ENCODE measurements at regions not wholly inside any gene's neighbourhood (a gene's known extent, or its start where the extent isn't known, plus 50 kb on each side); places are given as distances from the start of the nearest gene placed in this dataset.

GRCh38 chr16:5487728-5488127 lies 390.1 kb upstream of the EEF2KMT start:
- no peak for DNase-seq (ENCODE audit: low spot score)
- no peaks in the 10 kb centered on the region for H3K4me1 ChIP-seq
- no peaks in the 10 kb centered on the region for H3K9me3 ChIP-seq
- no peaks in the 10 kb centered on the region for H3K27me3 ChIP-seq
- no peaks in the 10 kb centered on the region for H3K36me3 ChIP-seq
- TF ChIP-seq CTCF (IDR thresholded peaks at IDR 0.05): no peak
- no peak overlapping the region for H3K4me3 ChIP-seq
- no peak overlapping the region for H3K27ac ChIP-seq

- Histone ChIP-seq H3K4me1 (no peaks in the 10 kb centered on the region), H3K27ac (no peak overlapping the region), H3K36me3 (no peaks in the 10 kb centered on the region), H3K9me3 (no peaks in the 10 kb centered on the region), H3K4me3 (no peak overlapping the region), H3K27me3 (no peaks in the 10 kb centered on the region)
- no peak for DNase-seq (ENCODE audit: low spot score)
- no peak for TF ChIP-seq CTCF (IDR thresholded peaks at IDR 0.05)
Observed at GRCh38 chr16:5482256-5482655, 384.7 kb upstream of the EEF2KMT start.

GRCh38 chr16:5480431-5481195 lies 383.0 kb upstream of the EEF2KMT start:
- Histone ChIP-seq H3K4me1 (no peaks in the 10 kb centered on the region), H3K9me3 (no peaks in the 10 kb centered on the region), H3K27me3 (no peaks in the 10 kb centered on the region), H3K36me3 (no peaks in the 10 kb centered on the region), H3K27ac (no peak overlapping the region), H3K4me3 (no peak overlapping the region)
- no peak for DNase-seq (ENCODE audit: low spot score)
- no peak for TF ChIP-seq CTCF (IDR thresholded peaks at IDR 0.05)

- no peak overlapping the region for H3K4me3 ChIP-seq
- H3K36me3 ChIP-seq: no peaks in the 10 kb centered on the region
- no peaks in the 10 kb centered on the region for H3K9me3 ChIP-seq
- no peak overlapping the region for H3K27ac ChIP-seq
- no peak for DNase-seq (ENCODE audit: low spot score)
- no peaks in the 10 kb centered on the region for H3K27me3 ChIP-seq
- no peak for TF ChIP-seq CTCF (IDR thresholded peaks at IDR 0.05)
- no peaks in the 10 kb centered on the region for H3K4me1 ChIP-seq
Observed at GRCh38 chr16:5479926-5480325, 382.3 kb upstream of the EEF2KMT start.

GRCh38 chr16:5478036-5478435 lies 380.4 kb upstream of the EEF2KMT start:
- H3K27me3 ChIP-seq: no peaks in the 10 kb centered on the region

More at GRCh38 chr16:5478036-5478435, 380.4 kb upstream of the EEF2KMT start:
- no peak for DNase-seq (ENCODE audit: low spot score)
- H3K36me3 ChIP-seq: no peaks in the 10 kb centered on the region
- H3K4me1 ChIP-seq: no peaks in the 10 kb centered on the region
- H3K9me3 ChIP-seq: no peaks in the 10 kb centered on the region
- H3K4me3 ChIP-seq: no peak overlapping the region
- H3K27ac ChIP-seq: no peak overlapping the region
- TF ChIP-seq CTCF (IDR thresholded peaks at IDR 0.05): no peak

All from right atrium auricular region (tissue), 2 donors.